HEK293 (cell line): ENCODE measurements at regions not wholly inside any gene's neighbourhood (a gene's known extent, or its start where the extent isn't known, plus 50 kb on each side); places are given as distances from the start of the nearest gene placed in this dataset.

Source experiments
- CTCF ChIA-PET: fragments of 350-600 bp; formaldehyde crosslinking; extraction: SDS; loops from one replicate; lab custom pipeline; 2021; ENCODE audit warnings: antibody characterized with exemption; lab: Yijun Ruan, JAX
- POLR2A ChIA-PET: fragments of 300-600 bp; formaldehyde crosslinking; extraction: SDS; loops from one replicate; lab custom pipeline; 2020; ENCODE audit warnings: antibody characterized with exemption, inconsistent platforms; lab: Yijun Ruan, JAX
- H3K27ac ChIP-seq: fragments of 200-500 bp; sonication (Bioruptor generic); 2 replicates; pipeline ENCODE4 v1.5.1; 2014; ENCODE audit warnings: low read depth, low read length, control low read depth, inconsistent platforms; ENCODE audit errors: extremely low read depth
- H3K36me3 ChIP-seq, 2 experiments: fragments of 200-500 bp in 1 of 2; sonication (Bioruptor generic) in 1 of 2; 1 replicate in 1 of 2; 2 replicates in 1 of 2; pipeline ENCODE4 v1.5.1; 2014 to 2017; ENCODE audit warnings: inconsistent platforms in 2 of 2, low read length in 2 of 2; ENCODE audit not compliant: control insufficient read depth in 2 of 2, insufficient read depth in 1 of 2
- H3K4me1 ChIP-seq: fragments of 200-500 bp; sonication (Bioruptor generic); 2 replicates; pipeline ENCODE4 v1.5.1; 2014; ENCODE audit warnings: mild to moderate bottlenecking, low read length, inconsistent platforms; ENCODE audit not compliant: control insufficient read depth, insufficient read depth
- H3K4me3 ChIP-seq: 2 replicates; pipeline ENCODE4 v1.5.1; 2011; ENCODE audit warnings: low read depth, mild to moderate bottlenecking, control low read depth, low read length, moderate library complexity
- H3K9me3 ChIP-seq: fragments of 200-500 bp; sonication (Bioruptor generic); 2 replicates; pipeline ENCODE4 v1.5.1; 2014; ENCODE audit warnings: low read depth, low read length, inconsistent platforms; ENCODE audit not compliant: control insufficient read depth, insufficient read depth
- GLI2 ChIP-seq: fragments of 450-650 bp; formaldehyde crosslinking; IDR thresholded peaks from 2 replicates; pipeline ENCODE4; 2017; ENCODE audit warnings: missing biosample characterization, missing genetic modification characterization, low read depth, borderline replicate concordance
- SP7 ChIP-seq: fragments of 450-650 bp; formaldehyde crosslinking; IDR thresholded peaks from 2 replicates; pipeline ENCODE4 v1.5.1; 2016; ENCODE audit warnings: missing biosample characterization, missing genetic modification characterization
- TCF7L2 ChIP-seq: IDR thresholded peaks from 2 replicates; pipeline ENCODE4 v1.6.1; 2011; ENCODE audit warnings: low read depth, mild to moderate bottlenecking, inconsistent platforms, low read length, moderate library complexity, borderline replicate concordance
- ZNF221 ChIP-seq: fragments of 450-650 bp; formaldehyde crosslinking; IDR thresholded peaks from 2 replicates; pipeline ENCODE4 v1.5.1; 2017; ENCODE audit warnings: missing biosample characterization, missing genetic modification characterization, borderline replicate concordance
- ZNF266 ChIP-seq: fragments of 450-650 bp; formaldehyde crosslinking; IDR thresholded peaks from 2 replicates; pipeline ENCODE4 v1.5.1; 2016; ENCODE audit warnings: missing biosample characterization, missing genetic modification characterization, low read depth
- ZNF341 ChIP-seq: fragments of 450-650 bp; formaldehyde crosslinking; IDR thresholded peaks from 2 replicates; pipeline ENCODE4; 2016; ENCODE audit warnings: low read depth, missing biosample characterization, missing genetic modification characterization
- ZNF350 ChIP-seq: fragments of 450-650 bp; formaldehyde crosslinking; IDR thresholded peaks from 2 replicates; pipeline ENCODE4 v1.5.0; 2017; ENCODE audit warnings: missing biosample characterization, mild to moderate bottlenecking, missing genetic modification characterization
- ZNF354C ChIP-seq: fragments of 450-650 bp; formaldehyde crosslinking; IDR thresholded peaks from 2 replicates; pipeline ENCODE4 v1.5.1; 2016; ENCODE audit warnings: missing biosample characterization, missing genetic modification characterization, low read depth, borderline replicate concordance
- ZNF426 ChIP-seq: fragments of 450-650 bp; formaldehyde crosslinking; IDR thresholded peaks from 2 replicates; pipeline ENCODE4 v1.5.1; 2017; ENCODE audit warnings: missing biosample characterization, missing genetic modification characterization, mild to moderate bottlenecking, inconsistent platforms, moderate library complexity
- ZNF433 ChIP-seq: fragments of 450-650 bp; formaldehyde crosslinking; IDR thresholded peaks from 2 replicates; pipeline ENCODE4 v1.5.1; 2016; ENCODE audit warnings: missing biosample characterization, missing genetic modification characterization, low read depth
- ZNF501 ChIP-seq: fragments of 450-650 bp; formaldehyde crosslinking; IDR thresholded peaks from 2 replicates; pipeline ENCODE4 v1.5.1; 2016; ENCODE audit warnings: missing biosample characterization, missing genetic modification characterization
- ZNF510 ChIP-seq: fragments of 450-650 bp; formaldehyde crosslinking; IDR thresholded peaks from 2 replicates; pipeline ENCODE4 v1.5.1; 2018; ENCODE audit warnings: mild to moderate bottlenecking, missing genetic modification characterization, missing biosample characterization; ENCODE audit not compliant: insufficient replicate concordance
- ZNF521 ChIP-seq: fragments of 450-650 bp; formaldehyde crosslinking; IDR thresholded peaks from 2 replicates; pipeline ENCODE4 v1.5.1; 2017; ENCODE audit warnings: missing biosample characterization, mild to moderate bottlenecking, missing genetic modification characterization
- ZNF629 ChIP-seq: fragments of 450-650 bp; formaldehyde crosslinking; IDR thresholded peaks from 2 replicates; pipeline ENCODE4 v1.5.1; 2017; ENCODE audit warnings: missing biosample characterization, missing genetic modification characterization
- ZNF654 ChIP-seq: fragments of 450-650 bp; formaldehyde crosslinking; IDR thresholded peaks from 2 replicates; pipeline ENCODE4 v1.5.1; 2016; ENCODE audit warnings: low read depth, missing biosample characterization, missing genetic modification characterization
- ZNF664 ChIP-seq: fragments of 450-650 bp; formaldehyde crosslinking; IDR thresholded peaks from 2 replicates; pipeline ENCODE4 v1.5.1; 2016; ENCODE audit warnings: missing biosample characterization, missing genetic modification characterization
- ZNF768 ChIP-seq: fragments of 450-650 bp; formaldehyde crosslinking; IDR thresholded peaks from 2 replicates; pipeline ENCODE4 v1.5.1; 2018; ENCODE audit warnings: missing biosample characterization, mild to moderate bottlenecking, missing genetic modification characterization
- ZNF791 ChIP-seq: fragments of 450-650 bp; formaldehyde crosslinking; IDR thresholded peaks from 2 replicates; pipeline ENCODE4 v1.5.1; 2016; ENCODE audit warnings: missing biosample characterization, missing genetic modification characterization
- TF ChIP-seq, protein P1 (sequence below): fragments of 450-650 bp; formaldehyde crosslinking; IDR thresholded peaks from 2 replicates; pipeline ENCODE4 v1.5.1; 2016; ENCODE audit warnings: missing biosample characterization, missing genetic modification characterization
- TF ChIP-seq, protein P2 (sequence below): fragments of 450-650 bp; formaldehyde crosslinking; IDR thresholded peaks from 2 replicates; pipeline ENCODE4 v1.5.1; 2017; ENCODE audit warnings: missing biosample characterization, missing genetic modification characterization
- TF ChIP-seq, protein P3 (sequence below): fragments of 450-650 bp; formaldehyde crosslinking; IDR thresholded peaks from 2 replicates; pipeline ENCODE4 v1.5.1; 2016; ENCODE audit warnings: missing biosample characterization, missing genetic modification characterization
- TF ChIP-seq, protein P4 (sequence below): fragments of 450-650 bp; formaldehyde crosslinking; IDR thresholded peaks from 2 replicates; pipeline ENCODE4 v1.5.1; 2016; ENCODE audit warnings: missing biosample characterization, missing genetic modification characterization
- TF ChIP-seq, protein P5 (sequence below): IDR thresholded peaks from 2 replicates; pipeline ENCODE4 v1.6.1; 2011; ENCODE audit warnings: mild to moderate bottlenecking, low read depth, low read length, borderline replicate concordance
- TF ChIP-seq, protein P6 (sequence below): fragments of 450-650 bp; formaldehyde crosslinking; IDR thresholded peaks from 2 replicates; pipeline ENCODE4 v1.5.1; 2016; ENCODE audit warnings: missing biosample characterization, missing genetic modification characterization

DNA sequence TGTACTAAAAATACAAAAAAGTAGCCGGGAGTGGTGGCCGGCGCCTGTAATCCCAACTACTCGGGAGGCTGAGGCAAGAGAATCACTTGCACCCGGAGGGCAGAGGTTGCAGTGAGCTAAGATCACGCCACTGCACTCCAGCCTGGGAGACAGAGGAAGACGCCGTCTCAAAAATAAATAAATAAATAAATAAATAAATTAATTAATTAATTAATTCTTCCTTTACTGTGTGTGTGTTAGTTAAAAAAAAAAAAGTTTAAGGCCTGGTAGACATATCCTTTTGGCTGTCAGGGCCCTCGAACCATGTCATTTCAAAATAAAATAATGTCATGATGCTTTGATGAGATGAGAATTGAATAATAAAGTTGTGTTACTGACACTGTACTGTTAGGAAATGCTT, 81.3 kb downstream of the ZNF467 start:
- CTCF ChIA-PET = interaction anchor here (1.1 kb wide), 1 partner anchor 12 kb away, joined by 3 read pairs; no protein-coding TSS in a partner anchor
- Histone ChIP-seq H3K4me1 (no peaks in the 10 kb centered on the region), H3K4me3 (no peak overlapping the region), H3K36me3 (no peaks in the 10 kb centered on the region), H3K27ac (no peak overlapping the region), H3K9me3 (no peaks in the 10 kb centered on the region)
- POLR2A ChIA-PET = interaction anchor here (0.7 kb wide), 1 partner anchor 1226 kb away, joined by 5 read pairs; no protein-coding TSS in a partner anchor
- TF ChIP-seq ZNF501 (tag by site-specific recombination) = no peak
- no peak for TF ChIP-seq ZNF768
- TF ChIP-seq TCF7L2 = no peak
- TF ChIP-seq, protein P1, sequence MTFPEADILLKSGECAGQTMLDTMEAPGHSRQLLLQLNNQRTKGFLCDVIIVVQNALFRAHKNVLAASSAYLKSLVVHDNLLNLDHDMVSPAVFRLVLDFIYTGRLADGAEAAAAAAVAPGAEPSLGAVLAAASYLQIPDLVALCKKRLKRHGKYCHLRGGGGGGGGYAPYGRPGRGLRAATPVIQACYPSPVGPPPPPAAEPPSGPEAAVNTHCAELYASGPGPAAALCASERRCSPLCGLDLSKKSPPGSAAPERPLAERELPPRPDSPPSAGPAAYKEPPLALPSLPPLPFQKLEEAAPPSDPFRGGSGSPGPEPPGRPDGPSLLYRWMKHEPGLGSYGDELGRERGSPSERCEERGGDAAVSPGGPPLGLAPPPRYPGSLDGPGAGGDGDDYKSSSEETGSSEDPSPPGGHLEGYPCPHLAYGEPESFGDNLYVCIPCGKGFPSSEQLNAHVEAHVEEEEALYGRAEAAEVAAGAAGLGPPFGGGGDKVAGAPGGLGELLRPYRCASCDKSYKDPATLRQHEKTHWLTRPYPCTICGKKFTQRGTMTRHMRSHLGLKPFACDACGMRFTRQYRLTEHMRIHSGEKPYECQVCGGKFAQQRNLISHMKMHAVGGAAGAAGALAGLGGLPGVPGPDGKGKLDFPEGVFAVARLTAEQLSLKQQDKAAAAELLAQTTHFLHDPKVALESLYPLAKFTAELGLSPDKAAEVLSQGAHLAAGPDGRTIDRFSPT (tag by site-specific recombination) = no peak
- TF ChIP-seq ZNF350 = no peak
- TF ChIP-seq ZNF510 (tag by site-specific recombination) = peak; percentile 57
- TF ChIP-seq, protein P2, sequence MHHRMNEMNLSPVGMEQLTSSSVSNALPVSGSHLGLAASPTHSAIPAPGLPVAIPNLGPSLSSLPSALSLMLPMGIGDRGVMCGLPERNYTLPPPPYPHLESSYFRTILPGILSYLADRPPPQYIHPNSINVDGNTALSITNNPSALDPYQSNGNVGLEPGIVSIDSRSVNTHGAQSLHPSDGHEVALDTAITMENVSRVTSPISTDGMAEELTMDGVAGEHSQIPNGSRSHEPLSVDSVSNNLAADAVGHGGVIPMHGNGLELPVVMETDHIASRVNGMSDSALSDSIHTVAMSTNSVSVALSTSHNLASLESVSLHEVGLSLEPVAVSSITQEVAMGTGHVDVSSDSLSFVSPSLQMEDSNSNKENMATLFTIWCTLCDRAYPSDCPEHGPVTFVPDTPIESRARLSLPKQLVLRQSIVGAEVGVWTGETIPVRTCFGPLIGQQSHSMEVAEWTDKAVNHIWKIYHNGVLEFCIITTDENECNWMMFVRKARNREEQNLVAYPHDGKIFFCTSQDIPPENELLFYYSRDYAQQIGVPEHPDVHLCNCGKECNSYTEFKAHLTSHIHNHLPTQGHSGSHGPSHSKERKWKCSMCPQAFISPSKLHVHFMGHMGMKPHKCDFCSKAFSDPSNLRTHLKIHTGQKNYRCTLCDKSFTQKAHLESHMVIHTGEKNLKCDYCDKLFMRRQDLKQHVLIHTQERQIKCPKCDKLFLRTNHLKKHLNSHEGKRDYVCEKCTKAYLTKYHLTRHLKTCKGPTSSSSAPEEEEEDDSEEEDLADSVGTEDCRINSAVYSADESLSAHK (tag by site-specific recombination) = no peak
- TF ChIP-seq ZNF791 (tag by site-specific recombination) = no peak
- TF ChIP-seq ZNF521 (tag by site-specific recombination) = no peak
- no peak for TF ChIP-seq ZNF221 (tag by site-specific recombination)
- TF ChIP-seq SP7 = no peak
- no peak for TF ChIP-seq ZNF341 (tag by site-specific recombination)
- TF ChIP-seq ZNF266 (tag by site-specific recombination) = no peak
- TF ChIP-seq, protein P3, sequence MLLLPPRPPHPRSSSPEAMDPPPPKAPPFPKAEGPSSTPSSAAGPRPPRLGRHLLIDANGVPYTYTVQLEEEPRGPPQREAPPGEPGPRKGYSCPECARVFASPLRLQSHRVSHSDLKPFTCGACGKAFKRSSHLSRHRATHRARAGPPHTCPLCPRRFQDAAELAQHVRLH (tag by site-specific recombination) = no peak
- TF ChIP-seq, protein P4, sequence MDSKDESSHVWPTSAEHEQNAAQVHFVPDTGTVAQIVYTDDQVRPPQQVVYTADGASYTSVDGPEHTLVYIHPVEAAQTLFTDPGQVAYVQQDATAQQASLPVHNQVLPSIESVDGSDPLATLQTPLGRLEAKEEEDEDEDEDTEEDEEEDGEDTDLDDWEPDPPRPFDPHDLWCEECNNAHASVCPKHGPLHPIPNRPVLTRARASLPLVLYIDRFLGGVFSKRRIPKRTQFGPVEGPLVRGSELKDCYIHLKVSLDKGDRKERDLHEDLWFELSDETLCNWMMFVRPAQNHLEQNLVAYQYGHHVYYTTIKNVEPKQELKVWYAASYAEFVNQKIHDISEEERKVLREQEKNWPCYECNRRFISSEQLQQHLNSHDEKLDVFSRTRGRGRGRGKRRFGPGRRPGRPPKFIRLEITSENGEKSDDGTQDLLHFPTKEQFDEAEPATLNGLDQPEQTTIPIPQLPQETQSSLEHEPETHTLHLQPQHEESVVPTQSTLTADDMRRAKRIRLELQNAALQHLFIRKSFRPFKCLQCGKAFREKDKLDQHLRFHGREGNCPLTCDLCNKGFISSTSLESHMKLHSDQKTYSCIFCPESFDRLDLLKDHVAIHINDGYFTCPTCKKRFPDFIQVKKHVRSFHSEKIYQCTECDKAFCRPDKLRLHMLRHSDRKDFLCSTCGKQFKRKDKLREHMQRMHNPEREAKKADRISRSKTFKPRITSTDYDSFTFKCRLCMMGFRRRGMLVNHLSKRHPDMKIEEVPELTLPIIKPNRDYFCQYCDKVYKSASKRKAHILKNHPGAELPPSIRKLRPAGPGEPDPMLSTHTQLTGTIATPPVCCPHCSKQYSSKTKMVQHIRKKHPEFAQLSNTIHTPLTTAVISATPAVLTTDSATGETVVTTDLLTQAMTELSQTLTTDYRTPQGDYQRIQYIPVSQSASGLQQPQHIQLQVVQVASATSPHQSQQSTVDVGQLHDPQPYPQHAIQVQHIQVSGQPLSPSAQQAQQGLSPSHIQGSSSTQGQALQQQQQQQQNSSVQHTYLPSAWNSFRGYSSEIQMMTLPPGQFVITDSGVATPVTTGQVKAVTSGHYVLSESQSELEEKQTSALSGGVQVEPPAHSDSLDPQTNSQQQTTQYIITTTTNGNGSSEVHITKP = no peak
- TF ChIP-seq ZNF664 (tag by site-specific recombination) = peak; percentile 31; the same call in 1 of the 2 replicates
- peak; percentile 25 for TF ChIP-seq ZNF654 (tag by site-specific recombination)
- TF ChIP-seq ZNF426 (tag by site-specific recombination) = peak; percentile 73
- TF ChIP-seq ZNF433 = 0 out of 2 replicates have a peak, but pooled peaks have one; percentile 18
- 0 out of 2 replicates have a peak, but pooled peaks have one; percentile 46 for TF ChIP-seq ZNF354C
- 0 out of 2 replicates have a peak, but pooled peaks have one; percentile 26 for TF ChIP-seq ZNF629 (tag by site-specific recombination)
- no peak for TF ChIP-seq GLI2 (tag by site-specific recombination)
- TF ChIP-seq, protein P5, sequence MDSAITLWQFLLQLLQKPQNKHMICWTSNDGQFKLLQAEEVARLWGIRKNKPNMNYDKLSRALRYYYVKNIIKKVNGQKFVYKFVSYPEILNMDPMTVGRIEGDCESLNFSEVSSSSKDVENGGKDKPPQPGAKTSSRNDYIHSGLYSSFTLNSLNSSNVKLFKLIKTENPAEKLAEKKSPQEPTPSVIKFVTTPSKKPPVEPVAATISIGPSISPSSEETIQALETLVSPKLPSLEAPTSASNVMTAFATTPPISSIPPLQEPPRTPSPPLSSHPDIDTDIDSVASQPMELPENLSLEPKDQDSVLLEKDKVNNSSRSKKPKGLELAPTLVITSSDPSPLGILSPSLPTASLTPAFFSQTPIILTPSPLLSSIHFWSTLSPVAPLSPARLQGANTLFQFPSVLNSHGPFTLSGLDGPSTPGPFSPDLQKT = no peak
- TF ChIP-seq, protein P6, sequence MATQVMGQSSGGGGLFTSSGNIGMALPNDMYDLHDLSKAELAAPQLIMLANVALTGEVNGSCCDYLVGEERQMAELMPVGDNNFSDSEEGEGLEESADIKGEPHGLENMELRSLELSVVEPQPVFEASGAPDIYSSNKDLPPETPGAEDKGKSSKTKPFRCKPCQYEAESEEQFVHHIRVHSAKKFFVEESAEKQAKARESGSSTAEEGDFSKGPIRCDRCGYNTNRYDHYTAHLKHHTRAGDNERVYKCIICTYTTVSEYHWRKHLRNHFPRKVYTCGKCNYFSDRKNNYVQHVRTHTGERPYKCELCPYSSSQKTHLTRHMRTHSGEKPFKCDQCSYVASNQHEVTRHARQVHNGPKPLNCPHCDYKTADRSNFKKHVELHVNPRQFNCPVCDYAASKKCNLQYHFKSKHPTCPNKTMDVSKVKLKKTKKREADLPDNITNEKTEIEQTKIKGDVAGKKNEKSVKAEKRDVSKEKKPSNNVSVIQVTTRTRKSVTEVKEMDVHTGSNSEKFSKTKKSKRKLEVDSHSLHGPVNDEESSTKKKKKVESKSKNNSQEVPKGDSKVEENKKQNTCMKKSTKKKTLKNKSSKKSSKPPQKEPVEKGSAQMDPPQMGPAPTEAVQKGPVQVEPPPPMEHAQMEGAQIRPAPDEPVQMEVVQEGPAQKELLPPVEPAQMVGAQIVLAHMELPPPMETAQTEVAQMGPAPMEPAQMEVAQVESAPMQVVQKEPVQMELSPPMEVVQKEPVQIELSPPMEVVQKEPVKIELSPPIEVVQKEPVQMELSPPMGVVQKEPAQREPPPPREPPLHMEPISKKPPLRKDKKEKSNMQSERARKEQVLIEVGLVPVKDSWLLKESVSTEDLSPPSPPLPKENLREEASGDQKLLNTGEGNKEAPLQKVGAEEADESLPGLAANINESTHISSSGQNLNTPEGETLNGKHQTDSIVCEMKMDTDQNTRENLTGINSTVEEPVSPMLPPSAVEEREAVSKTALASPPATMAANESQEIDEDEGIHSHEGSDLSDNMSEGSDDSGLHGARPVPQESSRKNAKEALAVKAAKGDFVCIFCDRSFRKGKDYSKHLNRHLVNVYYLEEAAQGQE (tag by site-specific recombination) = peak; percentile 63; the same call in 1 of the 2 replicates
